ENCODE measurements at regions not wholly inside any gene's neighbourhood (a gene's known extent, or its start where the extent isn't known, plus 50 kb on each side); places are given as distances from the start of the nearest gene placed in this dataset.

DNA sequence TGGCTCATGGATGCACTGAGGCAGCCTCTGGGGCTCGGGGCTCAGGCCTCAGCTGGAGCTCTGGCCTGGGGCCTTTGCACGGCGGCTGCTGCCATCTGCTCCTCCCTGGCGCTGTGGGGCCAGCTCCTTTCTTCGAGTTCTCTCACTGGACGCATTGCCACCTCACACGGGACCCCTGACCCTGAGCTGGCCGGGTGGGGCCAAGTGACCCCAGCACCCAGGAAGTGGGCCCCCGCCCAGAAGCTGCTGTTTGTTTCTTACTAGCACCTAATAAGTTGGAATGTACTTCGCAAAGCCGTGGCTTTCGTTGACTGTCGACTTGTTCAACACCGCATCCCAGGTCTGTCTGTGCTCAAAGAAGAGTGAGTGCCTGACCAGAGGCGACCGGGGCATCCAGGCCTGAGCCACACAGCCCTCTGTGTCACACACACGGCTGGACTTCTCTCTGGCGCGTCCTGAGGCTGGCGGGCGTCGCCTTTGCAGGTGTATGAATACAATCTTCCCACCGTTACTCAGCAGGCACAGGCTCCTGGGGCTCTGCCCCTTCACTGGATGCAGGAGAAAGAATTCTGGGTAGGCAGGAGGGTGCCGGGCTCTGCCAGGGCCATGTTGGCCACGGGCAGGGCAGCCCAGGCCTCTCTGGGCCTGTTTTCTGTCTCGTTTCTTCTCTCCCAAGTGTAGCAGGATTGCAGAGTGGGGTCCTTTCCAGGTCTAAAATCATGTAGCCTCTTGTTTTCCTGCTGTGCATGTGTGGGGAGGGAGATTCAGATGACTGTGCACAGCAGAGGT lies 112.9 kb downstream of the DLL1 start:
- DNase-seq (ENCODE audit: low read depth) = no peak

DNA sequence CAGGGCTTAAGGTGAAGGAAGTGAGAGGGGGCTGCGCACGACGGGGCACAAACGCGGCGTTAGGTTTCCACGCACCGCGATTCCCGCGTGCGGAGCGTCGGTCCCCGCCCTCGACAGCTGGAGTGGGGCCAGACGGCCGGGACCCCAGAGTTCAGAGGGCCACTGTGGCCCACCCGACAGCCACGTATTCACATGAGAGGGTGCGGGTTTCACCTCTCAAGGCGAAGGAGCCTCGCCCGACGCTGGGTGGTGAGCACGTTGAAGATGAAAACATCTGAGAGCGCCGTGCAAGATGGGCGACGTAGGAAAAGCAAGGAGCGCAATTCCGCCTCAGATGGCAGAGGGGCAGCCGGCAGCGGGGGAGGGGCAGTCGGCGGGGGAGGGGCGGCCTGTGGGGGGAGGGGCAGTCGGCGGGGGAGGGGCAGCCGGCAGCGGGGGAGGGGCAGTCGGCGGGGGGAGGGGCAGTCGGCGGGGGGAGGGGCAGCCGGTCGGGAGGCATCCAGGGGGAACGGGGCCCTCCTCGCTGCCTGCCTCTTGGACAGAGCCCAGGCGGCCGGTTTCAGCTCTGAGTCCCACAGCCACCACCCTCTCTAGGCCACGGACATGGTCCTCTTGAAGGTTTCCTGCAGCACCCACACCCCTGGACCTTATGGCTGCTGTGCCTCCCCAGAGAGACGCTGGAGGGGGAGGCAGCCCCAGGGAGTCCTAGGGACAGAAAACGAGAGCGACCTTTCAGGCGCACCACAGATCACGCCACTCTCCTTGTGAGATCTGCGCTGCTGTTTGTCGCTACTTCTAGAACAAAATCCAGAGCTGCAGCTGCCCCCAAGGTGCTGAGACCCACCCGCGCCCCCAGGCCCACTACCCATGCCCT lies 113.7 kb downstream of the DLL1 start:
- no peak for DNase-seq (ENCODE audit: low read depth)

GRCh38 chr6:170176136-170176897 lies 114.6 kb downstream of the DLL1 start:
- DNase-seq (ENCODE audit: low read depth) = no peak

GRCh38 chr6:170175644-170176135 lies 115.2 kb downstream of the DLL1 start:
- DNase-seq (ENCODE audit: low read depth) = no peak

DNA sequence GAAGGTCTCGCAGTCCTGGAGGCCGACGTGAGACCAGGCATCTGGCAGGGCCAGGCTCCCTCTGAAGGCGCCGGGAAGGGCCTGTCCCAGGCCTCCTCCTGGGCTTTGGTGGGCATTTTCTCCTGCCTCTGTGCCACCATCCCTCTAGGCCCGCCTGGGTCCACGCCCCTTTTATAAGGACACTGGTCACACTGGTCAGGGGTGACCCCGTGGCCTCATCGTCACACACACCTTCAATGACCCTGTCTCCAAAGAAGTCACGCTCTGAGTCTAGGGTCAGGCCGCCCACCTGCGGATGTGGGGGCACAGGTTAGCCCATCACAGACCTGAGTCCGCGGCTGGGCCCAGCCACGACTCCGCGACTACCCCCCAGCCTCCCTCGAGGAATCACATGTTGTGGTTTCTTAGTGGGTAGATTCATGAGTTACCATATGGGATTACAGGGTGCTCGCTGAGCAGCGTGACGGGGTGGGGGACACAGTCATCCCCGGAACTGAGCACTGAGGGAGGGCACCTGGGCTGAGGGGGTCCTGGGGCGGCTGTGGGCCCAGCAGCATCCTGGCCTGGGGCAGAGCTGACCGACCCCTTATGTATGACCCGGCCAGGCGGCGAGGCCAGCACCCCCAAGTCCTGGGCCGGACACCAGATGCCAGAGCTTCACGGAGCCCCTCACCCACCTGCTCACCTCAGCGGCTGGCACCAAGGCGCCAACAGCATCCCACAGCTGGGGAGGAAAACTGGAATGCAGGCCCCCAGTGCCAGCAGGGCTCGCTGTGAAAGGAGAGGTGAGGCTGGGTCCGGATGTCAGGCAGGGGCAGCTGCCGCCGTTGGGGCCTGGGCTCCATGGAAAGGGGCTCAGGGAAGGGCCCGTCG lies 115.9 kb downstream of the DLL1 start:
- no peak for DNase-seq (ENCODE audit: low read depth)

GRCh38 chr6:170174124-170174770 lies 116.6 kb downstream of the DLL1 start:
- DNase-seq (ENCODE audit: low read depth) = no peak

GRCh38 chr6:170173335-170173881 lies 117.5 kb downstream of the DLL1 start:
- DNase-seq (ENCODE audit: low read depth) = no peak

GRCh38 chr6:170172825-170173256 lies 118.0 kb downstream of the DLL1 start:
- DNase-seq (ENCODE audit: low read depth) = no peak

DNA sequence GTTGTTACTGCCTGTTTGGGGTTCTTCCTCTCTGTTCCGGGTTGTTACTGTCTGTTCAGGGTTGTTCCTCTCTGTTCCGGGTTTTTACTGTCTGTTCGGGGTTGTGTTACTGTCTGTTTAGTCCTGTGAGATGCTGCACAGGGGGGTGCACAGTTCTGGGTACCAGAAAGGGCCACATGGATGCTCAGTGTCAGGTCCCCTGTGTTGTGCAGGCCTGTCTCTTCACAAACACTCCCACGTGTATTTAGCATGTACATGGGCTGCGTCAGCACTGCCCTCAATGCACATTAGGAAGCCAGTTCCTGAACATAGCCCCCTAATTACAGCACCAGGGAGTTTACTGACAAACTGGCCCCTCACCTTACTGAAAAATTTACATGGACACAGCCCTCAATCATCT lies 118.5 kb downstream of the DLL1 start:
- DNase-seq (ENCODE audit: low read depth) = no peak

- no peak for DNase-seq (ENCODE audit: low read depth)
Observed at GRCh38 chr6:170167657-170168159, 123.2 kb downstream of the DLL1 start.

DNA sequence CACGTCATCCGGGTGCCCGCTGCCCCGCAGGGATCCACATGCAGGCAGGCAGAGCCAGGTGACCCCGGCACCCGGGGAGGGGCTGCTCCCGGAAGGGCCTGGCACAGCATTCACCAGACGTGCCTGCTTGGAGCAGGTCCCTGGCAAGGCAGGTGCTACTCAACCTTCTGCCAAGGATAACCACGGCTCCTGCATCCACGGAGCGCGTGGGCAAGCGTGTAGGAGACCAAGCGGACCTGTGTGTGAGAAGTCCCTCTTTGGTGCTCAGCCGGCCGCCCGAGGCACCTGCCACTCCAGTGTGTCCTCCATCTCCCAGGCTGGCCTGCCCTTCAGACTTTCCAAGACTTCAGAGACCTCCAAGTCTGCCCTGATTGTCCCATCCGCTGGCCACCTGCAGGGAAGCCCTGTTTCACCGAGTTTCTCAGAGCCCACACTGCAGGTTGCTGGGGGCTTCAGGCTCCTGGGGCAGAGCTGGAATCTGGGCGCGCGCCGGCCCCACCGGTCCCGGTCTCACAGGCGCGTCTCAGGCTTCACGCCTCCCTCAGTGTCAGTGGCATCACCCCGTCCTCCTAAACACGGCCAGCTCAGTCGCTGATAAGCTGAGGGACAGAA lies 124.3 kb downstream of the DLL1 start:
- no peak for DNase-seq (ENCODE audit: low read depth)

- no peak for DNase-seq (ENCODE audit: low read depth)
Observed at GRCh38 chr6:170165471-170166117, 125.3 kb downstream of the DLL1 start.

DNA sequence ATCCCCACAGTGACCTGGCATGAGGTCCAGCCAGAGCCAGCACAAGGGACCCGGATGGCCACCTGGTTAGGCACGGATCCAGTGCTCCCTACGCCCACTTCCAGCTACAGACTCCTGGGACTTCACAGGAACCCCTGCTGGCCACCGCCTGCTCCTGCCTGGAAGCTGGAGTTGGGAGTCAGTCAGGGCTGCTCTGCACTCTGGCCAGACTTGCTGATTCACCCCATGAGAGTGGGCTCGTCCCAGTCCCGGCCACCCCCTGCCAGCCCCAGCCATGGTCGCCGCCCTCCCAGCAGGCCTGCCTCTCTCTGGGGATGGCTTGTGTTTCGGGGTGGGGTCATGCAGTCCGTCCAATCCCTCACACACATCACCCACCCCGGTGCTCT lies 125.8 kb downstream of the DLL1 start:
- no peak for DNase-seq (ENCODE audit: low read depth)

- DNase-seq (ENCODE audit: low read depth) = no peak
Observed at GRCh38 chr6:170164271-170164900, 126.5 kb downstream of the DLL1 start.

GRCh38 chr6:170163405-170164170 lies 127.3 kb downstream of the DLL1 start:
- no peak for DNase-seq (ENCODE audit: low read depth)

DNA sequence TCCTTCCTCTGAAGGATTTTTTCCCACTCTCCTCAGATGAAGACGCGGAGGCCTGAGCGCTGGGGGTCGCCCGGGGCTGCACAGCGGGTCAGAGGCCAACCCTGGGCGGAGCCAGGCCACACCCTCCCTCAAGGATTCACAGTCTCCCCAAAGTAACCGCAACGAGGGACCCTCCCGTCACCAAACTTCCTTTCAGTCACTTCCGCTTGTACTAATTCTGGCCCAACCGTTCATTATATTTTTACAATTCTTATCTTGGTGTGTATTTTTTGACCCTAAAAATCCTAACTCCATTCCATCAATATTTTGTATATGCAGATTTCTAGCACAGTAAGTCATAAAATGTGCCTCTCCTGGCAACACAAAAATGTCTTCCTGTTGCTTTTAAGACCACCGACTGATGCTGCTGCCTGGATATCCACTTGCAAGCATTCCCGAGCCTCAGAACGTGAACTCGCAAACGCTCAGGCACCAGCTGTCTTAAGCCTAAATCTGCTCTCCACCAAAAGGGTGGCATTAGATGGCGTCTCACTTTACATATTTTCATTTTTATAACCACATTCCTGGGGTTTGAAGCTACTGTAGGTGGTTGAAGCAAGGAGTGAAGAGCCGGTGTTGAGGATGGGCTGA lies 128.0 kb downstream of the DLL1 start:
- DNase-seq (ENCODE audit: low read depth) = no peak

DNA sequence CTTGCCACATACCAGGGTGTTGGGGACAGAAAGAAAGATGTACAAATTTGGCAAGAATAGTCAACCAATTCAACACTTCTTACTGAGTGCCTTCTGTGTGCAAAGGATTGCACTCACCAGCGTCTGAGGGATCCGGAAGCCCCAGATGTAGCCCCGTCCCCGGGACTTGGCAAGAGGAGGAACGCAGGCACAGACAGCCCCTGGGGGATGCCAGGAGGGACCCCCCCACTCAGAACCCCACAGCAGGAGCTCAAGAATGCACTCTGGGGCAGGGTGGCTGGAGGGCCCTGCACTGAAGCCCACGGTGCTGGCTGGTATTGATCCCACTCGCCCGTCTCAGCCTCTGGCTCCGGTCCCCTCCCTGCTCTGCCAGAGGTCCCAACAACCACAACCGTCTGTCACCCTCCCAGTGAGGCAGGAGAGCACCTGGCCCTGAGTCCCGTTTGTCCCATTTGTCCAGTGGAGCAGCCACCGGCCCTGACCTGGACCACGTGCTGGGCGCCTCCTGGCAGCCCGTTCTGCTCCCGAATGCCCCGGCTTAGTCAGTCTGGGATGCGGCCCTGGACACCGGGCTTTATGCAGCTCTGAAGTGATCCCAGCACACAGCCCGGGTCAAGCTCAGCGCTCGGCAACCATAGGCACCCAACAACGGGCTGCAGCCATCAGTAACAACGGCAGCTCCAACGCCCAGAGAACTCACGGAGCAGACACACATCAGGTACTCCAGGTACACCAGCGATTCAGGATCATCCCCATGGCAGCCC lies 128.7 kb downstream of the DLL1 start:
- DNase-seq (ENCODE audit: low read depth) = no peak
